IMR-90 (cell line): ENCODE measurements at regions not wholly inside any gene's neighbourhood (a gene's known extent, or its start where the extent isn't known, plus 50 kb on each side); places are given as distances from the start of the nearest gene placed in this dataset.

Experiments used
- POLR2A ChIP-seq: IDR thresholded peaks from 2 replicates; pipeline ENCODE4 v1.6.1; 2012; ENCODE audit warnings: mild to moderate bottlenecking, low read depth, low read length
- RFX5 ChIP-seq: IDR thresholded peaks from 2 replicates; pipeline ENCODE4 v1.8.0; 2012; ENCODE audit warnings: low read depth, mild to moderate bottlenecking, low read length, moderate library complexity
- SMC3 ChIP-seq: fragments of 150-350 bp; IDR thresholded peaks from 2 replicates; pipeline ENCODE4 v1.6.1; 2016; ENCODE audit warnings: low read depth, mild to moderate bottlenecking, antibody characterized with exemption, low read length, moderate library complexity
- TF ChIP-seq, protein P1 (sequence below): conservative IDR thresholded peaks from 2 replicates; pipeline ENCODE4 v1.5.1; 2012; ENCODE audit warnings: mild to moderate bottlenecking, low read depth, low read length, improper control_type of control experiment
- TF ChIP-seq, protein P2 (sequence below): fragments of 150-350 bp; IDR thresholded peaks from 2 replicates; pipeline ENCODE4 v1.6.1; 2016; ENCODE audit warnings: low read depth, mild to moderate bottlenecking, low read length, moderate library complexity, borderline replicate concordance

DNA sequence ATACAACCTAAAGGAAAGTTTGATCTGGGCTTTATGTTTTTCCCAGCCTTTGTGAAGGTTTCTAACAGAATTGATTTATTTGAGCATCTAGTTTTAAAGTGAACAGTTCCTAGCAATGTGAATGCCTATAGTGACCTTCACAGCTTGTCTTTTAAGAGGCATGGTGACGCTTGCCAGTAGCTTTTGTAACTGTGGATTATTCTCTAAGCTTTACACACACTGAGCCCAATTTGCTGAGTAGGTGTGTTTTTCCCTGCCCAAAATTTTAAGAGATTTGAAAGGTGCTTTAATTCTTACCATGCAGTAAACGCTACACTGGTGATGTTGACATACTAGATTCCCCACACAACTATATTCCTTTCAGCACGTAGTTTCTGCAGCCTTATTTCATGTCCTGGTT lies 420.2 kb upstream of the AKR1E2 start:
- TF ChIP-seq, protein P1, sequence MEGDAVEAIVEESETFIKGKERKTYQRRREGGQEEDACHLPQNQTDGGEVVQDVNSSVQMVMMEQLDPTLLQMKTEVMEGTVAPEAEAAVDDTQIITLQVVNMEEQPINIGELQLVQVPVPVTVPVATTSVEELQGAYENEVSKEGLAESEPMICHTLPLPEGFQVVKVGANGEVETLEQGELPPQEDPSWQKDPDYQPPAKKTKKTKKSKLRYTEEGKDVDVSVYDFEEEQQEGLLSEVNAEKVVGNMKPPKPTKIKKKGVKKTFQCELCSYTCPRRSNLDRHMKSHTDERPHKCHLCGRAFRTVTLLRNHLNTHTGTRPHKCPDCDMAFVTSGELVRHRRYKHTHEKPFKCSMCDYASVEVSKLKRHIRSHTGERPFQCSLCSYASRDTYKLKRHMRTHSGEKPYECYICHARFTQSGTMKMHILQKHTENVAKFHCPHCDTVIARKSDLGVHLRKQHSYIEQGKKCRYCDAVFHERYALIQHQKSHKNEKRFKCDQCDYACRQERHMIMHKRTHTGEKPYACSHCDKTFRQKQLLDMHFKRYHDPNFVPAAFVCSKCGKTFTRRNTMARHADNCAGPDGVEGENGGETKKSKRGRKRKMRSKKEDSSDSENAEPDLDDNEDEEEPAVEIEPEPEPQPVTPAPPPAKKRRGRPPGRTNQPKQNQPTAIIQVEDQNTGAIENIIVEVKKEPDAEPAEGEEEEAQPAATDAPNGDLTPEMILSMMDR = no peak
- TF ChIP-seq, protein P2, sequence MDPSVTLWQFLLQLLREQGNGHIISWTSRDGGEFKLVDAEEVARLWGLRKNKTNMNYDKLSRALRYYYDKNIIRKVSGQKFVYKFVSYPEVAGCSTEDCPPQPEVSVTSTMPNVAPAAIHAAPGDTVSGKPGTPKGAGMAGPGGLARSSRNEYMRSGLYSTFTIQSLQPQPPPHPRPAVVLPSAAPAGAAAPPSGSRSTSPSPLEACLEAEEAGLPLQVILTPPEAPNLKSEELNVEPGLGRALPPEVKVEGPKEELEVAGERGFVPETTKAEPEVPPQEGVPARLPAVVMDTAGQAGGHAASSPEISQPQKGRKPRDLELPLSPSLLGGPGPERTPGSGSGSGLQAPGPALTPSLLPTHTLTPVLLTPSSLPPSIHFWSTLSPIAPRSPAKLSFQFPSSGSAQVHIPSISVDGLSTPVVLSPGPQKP = no peak
- TF ChIP-seq POLR2A (no peak), RFX5 (no peak), SMC3 (no peak)
